GM21576 (cell line): ENCODE measurements at regions not wholly inside any gene's neighbourhood (a gene's known extent, or its start where the extent isn't known, plus 50 kb on each side); places are given as distances from the start of the nearest gene placed in this dataset.

Experiments used
- ATAC-seq: cut with Tn5 transposase; IDR thresholded peaks from one replicate; pipeline ENCODE4 v1.9.1; 2021; ENCODE audit warnings: mild to moderate bottlenecking, moderate library complexity; ENCODE audit not compliant: unreplicated experiment

GRCh38 chr2:150911766-150912280, 349.8 kb downstream of the RBM43 start:
- ATAC-seq = no peak

- ATAC-seq = no peak
These were observed 352.1 kb downstream of the RBM43 start for GRCh38 chr2:150909613-150910012.

GRCh38 chr2:150909090-150909489, 352.6 kb downstream of the RBM43 start:
- ATAC-seq = peak; percentile 74

- no peak for ATAC-seq
These were observed 354.2 kb downstream of the RBM43 start for GRCh38 chr2:150907466-150907865.

GRCh38 chr2:150903461-150903860, 358.2 kb downstream of the RBM43 start:
- no peak for ATAC-seq

- no peak for ATAC-seq
These were observed 358.6 kb downstream of the RBM43 start for GRCh38 chr2:150903055-150903454.

- ATAC-seq = peak; percentile 47
These were observed 360.8 kb downstream of the RBM43 start for GRCh38 chr2:150900913-150901312.

GRCh38 chr2:150895968-150896367, 365.7 kb downstream of the RBM43 start:
- ATAC-seq = no peak

GRCh38 chr2:150889141-150889540, 372.5 kb downstream of the RBM43 start:
- no peak for ATAC-seq

GRCh38 chr2:150888337-150888736, 373.3 kb downstream of the RBM43 start:
- no peak for ATAC-seq

GRCh38 chr2:150887926-150888325, 373.7 kb downstream of the RBM43 start:
- ATAC-seq = no peak

GRCh38 chr2:150885774-150886386, 375.8 kb downstream of the RBM43 start:
- ATAC-seq = no peak

GRCh38 chr2:150885236-150885635, 376.4 kb downstream of the RBM43 start:
- ATAC-seq = no peak

- no peak for ATAC-seq
These were observed 378.1 kb downstream of the RBM43 start for GRCh38 chr2:150883613-150883895.

- no peak for ATAC-seq
These were observed 378.7 kb downstream of the RBM43 start for GRCh38 chr2:150882751-150883612.

GRCh38 chr2:150880986-150881385, 380.7 kb downstream of the RBM43 start:
- no peak for ATAC-seq

- ATAC-seq = no peak
These were observed 383.3 kb downstream of the RBM43 start for GRCh38 chr2:150878356-150878755.

GRCh38 chr2:150876251-150876950, 385.3 kb downstream of the RBM43 start:
- no peak for ATAC-seq

GRCh38 chr2:150873396-150873772, 385.9 kb upstream of the RND3 start:
- no peak for ATAC-seq

GRCh38 chr2:150872756-150873395, 385.4 kb upstream of the RND3 start:
- no peak for ATAC-seq

GRCh38 chr2:150866431-150866830, 379.0 kb upstream of the RND3 start:
- ATAC-seq = no peak
